ENCODE measurements at regions not wholly inside any gene's neighbourhood (a gene's known extent, or its start where the extent isn't known, plus 50 kb on each side); places are given as distances from the start of the nearest gene placed in this dataset.

DNA sequence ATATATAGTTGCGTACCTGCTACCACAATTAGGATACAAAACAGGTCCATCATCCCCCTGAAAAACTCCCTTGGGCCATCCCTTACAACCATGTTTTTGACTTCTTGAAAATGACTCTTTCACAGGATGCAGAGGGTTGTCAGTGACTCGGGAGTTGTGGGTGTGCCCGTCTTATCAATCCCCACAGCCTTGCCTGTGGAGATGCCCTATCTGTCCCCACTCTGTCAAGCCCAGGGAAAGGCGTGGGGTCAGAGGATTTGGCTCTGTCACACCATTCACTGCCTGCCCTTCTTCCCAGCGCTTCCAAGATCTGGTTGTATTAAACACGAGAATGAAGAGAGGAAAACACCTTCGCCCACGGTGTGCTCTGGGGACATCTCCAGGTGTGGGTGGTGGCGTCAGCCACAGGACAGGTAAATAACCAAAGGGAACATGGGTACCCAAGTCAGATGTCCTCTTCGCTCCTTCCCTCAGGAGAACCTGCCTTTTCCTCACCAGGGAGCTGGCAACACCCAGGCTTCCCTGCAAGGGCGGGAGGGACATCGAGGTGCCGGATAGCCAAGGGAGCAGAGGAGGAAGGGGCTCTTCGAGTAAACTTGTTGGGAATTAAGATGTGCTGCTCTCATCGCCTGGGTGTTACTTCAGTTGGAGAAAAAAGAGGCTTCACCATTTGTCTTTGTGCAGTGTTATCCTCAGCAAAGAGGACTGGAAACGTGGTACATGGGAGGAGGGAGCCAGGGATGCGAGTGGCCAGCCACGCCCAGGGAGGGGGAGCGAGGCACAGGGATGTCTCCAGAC lies 100.3 kb downstream of the B3GNT2 start:
- no peaks in the 10 kb centered on the region for H3K36me3 ChIP-seq (ENCODE audit: low read depth)
- no peaks in the 10 kb centered on the region for H3K9me3 ChIP-seq (ENCODE audit: severe bottlenecking)
- H3K27me3 ChIP-seq (ENCODE audit: insufficient read depth, poor library complexity, severe bottlenecking) = no peaks in the 10 kb centered on the region
- ATAC-seq (ENCODE audit: low read depth) = no peak
- no peak overlapping the region for H3K27ac ChIP-seq (ENCODE audit: poor library complexity, severe bottlenecking)
- DNase-seq (ENCODE audit: low spot score) = no peak
- H3K4me3 ChIP-seq (ENCODE audit: severe bottlenecking) = no peak overlapping the region
- TF ChIP-seq, protein P1, sequence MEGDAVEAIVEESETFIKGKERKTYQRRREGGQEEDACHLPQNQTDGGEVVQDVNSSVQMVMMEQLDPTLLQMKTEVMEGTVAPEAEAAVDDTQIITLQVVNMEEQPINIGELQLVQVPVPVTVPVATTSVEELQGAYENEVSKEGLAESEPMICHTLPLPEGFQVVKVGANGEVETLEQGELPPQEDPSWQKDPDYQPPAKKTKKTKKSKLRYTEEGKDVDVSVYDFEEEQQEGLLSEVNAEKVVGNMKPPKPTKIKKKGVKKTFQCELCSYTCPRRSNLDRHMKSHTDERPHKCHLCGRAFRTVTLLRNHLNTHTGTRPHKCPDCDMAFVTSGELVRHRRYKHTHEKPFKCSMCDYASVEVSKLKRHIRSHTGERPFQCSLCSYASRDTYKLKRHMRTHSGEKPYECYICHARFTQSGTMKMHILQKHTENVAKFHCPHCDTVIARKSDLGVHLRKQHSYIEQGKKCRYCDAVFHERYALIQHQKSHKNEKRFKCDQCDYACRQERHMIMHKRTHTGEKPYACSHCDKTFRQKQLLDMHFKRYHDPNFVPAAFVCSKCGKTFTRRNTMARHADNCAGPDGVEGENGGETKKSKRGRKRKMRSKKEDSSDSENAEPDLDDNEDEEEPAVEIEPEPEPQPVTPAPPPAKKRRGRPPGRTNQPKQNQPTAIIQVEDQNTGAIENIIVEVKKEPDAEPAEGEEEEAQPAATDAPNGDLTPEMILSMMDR (IDR thresholded peaks at IDR 0.05; ENCODE audit: poor library complexity, severe bottlenecking) = no peak
- H3K4me1 ChIP-seq (ENCODE audit: insufficient read depth, poor library complexity, severe bottlenecking) = peaks cover 18% of the 10 kb centered on the region

DNA sequence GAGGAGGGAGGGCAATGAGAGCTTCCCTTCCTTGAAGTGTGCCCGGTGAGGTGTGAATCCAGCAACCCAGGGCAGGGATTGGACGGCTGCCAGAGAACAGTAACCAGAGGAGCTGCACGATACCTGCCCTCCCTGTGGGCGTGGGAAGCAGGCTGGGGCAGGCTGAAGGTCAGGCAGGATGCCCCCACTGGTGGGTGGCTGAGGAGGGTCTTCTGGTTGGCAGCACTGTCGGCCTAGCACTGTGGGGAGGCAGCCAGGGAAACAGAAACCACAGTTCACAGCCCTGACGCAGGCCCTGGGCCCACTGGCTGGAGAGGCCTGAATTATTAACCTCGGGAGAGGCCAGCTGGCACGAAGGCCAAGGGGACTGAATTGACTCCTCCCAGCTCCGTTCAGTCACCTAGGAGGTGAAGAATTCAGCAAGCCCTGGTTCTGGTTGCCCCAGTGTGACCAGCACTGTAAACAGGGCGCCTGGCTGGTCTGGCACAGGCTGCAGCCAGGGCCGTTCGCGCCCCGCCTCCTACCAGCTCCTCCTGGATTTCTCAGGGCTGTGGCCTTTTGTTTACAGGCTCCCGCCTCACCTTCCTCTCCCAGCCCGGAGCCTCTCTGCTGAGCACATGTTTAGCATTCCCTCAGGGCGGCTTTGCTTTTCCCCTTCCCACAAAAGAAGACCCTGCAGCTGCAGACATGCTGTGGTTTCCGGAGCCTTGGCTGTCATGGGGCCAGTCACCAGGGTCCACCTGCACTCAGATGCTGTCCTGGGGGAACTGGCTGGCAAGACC lies 97.8 kb downstream of the B3GNT2 start:
- peaks cover 18% of the 10 kb centered on the region for H3K4me1 ChIP-seq (ENCODE audit: insufficient read depth, poor library complexity, severe bottlenecking)
- TF ChIP-seq, protein P1 (IDR thresholded peaks at IDR 0.05; ENCODE audit: poor library complexity, severe bottlenecking) = no peak
- ATAC-seq (ENCODE audit: low read depth) = peak; percentile 79
- H3K4me3 ChIP-seq (ENCODE audit: severe bottlenecking) = no peak overlapping the region
- H3K27ac ChIP-seq (ENCODE audit: poor library complexity, severe bottlenecking) = no peak overlapping the region
- DNase-seq (ENCODE audit: low spot score) = peak; percentile 81
- no peaks in the 10 kb centered on the region for H3K9me3 ChIP-seq (ENCODE audit: severe bottlenecking)
- no peaks in the 10 kb centered on the region for H3K36me3 ChIP-seq (ENCODE audit: low read depth)
- no peaks in the 10 kb centered on the region for H3K27me3 ChIP-seq (ENCODE audit: insufficient read depth, poor library complexity, severe bottlenecking)

DNA sequence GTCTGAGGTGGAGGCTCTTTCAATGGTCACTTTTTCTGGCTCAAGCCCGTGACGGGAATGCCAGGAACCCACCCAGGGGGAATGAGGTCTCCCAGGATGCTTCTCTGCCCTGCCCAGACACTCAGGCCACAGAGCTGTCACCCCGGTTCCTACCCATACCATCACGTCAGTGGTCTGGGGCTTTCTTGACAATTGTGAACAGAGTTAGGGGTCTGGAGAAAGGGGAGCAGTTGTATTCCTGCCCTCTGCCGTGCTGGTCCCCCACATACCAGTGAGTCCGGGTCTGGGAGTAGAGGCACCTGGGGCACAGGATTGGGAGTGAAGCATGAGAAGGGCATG lies 97.2 kb downstream of the B3GNT2 start:
- DNase-seq (ENCODE audit: low spot score) (no peak), ATAC-seq (ENCODE audit: low read depth) (no peak)
- Histone ChIP-seq H3K9me3 (ENCODE audit: severe bottlenecking) (no peaks in the 10 kb centered on the region), H3K4me3 (ENCODE audit: severe bottlenecking) (no peak overlapping the region), H3K27me3 (ENCODE audit: insufficient read depth, poor library complexity, severe bottlenecking) (no peaks in the 10 kb centered on the region), H3K36me3 (ENCODE audit: low read depth) (no peaks in the 10 kb centered on the region), H3K4me1 (ENCODE audit: insufficient read depth, poor library complexity, severe bottlenecking) (peaks cover 21% of the 10 kb centered on the region), H3K27ac (ENCODE audit: poor library complexity, severe bottlenecking) (no peak overlapping the region)
- TF ChIP-seq, protein P1 (IDR thresholded peaks at IDR 0.05; ENCODE audit: poor library complexity, severe bottlenecking) = no peak

DNA sequence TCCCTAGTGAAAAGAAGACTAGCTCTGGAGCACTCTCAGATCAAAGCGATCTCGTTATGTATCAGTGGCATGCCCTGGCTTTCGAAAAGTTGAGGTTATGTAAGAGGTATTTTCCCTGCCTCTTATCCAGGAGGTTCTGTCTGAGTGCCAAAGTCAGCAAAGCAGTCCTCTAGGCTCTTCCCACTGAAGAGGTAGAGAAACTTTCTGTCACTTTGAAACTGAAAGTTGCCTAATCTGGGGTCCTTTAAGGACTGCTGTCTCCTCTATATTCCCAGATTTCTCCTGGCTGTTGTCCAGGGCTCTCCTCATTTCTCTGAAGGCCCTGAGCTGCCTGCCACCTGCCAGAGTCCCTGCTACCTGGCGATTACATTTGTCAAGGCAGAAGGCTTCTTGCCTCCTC lies 96.3 kb downstream of the B3GNT2 start:
- TF ChIP-seq, protein P1 (IDR thresholded peaks at IDR 0.05; ENCODE audit: poor library complexity, severe bottlenecking) = no peak
- ATAC-seq (ENCODE audit: low read depth) = peak; percentile 40; the same call in 1 of the 3 replicates
- Histone ChIP-seq H3K27me3 (ENCODE audit: insufficient read depth, poor library complexity, severe bottlenecking) (no peaks in the 10 kb centered on the region), H3K9me3 (ENCODE audit: severe bottlenecking) (no peaks in the 10 kb centered on the region), H3K27ac (ENCODE audit: poor library complexity, severe bottlenecking) (no peak overlapping the region), H3K4me1 (ENCODE audit: insufficient read depth, poor library complexity, severe bottlenecking) (peaks cover 23% of the 10 kb centered on the region), H3K36me3 (ENCODE audit: low read depth) (no peaks in the 10 kb centered on the region), H3K4me3 (ENCODE audit: severe bottlenecking) (no peak overlapping the region)
- DNase-seq (ENCODE audit: low spot score) = no peak

Data from RWPE2 (cell line).